ENCODE measurements at regions not wholly inside any gene's neighbourhood (a gene's known extent, or its start where the extent isn't known, plus 50 kb on each side); places are given as distances from the start of the nearest gene placed in this dataset.

GRCh38 chr2:235204948-235205347, 253.1 kb downstream of the SH3BP4 start:
- TF ChIP-seq POLR2A (IDR thresholded peaks at IDR 0.05; ENCODE audit: low read depth) = no peak
- no peak for TF ChIP-seq CTCF (IDR thresholded peaks at IDR 0.05)
- no peak for TF ChIP-seq EP300 (IDR thresholded peaks at IDR 0.05)
